ENCODE measurements at regions not wholly inside any gene's neighbourhood (a gene's known extent, or its start where the extent isn't known, plus 50 kb on each side); places are given as distances from the start of the nearest gene placed in this dataset.

DNA sequence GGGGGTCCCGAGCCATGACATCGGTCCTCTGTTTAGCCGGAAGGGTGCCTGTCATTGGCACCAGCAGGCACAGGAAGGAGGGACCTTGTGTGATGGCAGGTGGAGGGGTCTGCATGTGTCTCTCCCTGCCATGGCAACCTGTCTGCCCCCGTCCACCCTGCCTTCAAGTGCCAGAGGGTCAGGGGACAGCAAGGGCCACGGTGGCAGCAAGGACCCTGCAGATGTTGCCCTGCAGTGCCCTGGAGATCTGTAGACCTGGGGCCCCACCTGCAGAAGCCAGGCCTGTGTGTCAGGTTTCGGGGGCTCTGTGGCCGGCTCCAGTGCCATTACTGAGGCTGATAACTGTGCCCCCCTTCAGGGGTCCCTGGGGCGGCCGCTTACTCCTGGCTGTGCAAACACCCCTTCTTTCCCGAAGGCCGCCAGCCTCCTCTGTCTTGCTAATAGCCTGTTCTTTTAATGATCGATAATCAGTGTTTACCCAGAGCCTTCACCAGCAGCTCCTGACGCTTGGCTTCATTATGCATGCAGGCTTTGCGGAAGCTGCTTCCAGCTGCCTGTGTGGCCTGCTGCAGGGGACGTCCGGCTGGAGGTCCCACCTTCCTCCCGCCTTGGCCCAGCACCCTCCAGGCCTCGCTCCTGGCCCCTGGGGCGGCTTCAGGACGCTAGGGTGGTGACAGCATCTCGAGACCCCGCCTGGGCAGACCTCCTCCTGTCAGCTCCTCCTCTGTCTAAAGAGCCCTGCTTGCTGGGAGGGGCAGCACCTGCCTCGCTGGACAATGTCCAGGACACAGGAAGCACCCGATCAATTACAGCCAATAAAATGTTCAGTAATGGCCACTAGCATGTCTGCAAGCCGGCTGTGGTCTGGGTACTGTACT lies 153.0 kb downstream of the KIF26A start:
- ChIA-PET CTCF (interaction anchor here (1.2 kb wide), 1 partner anchor 14 kb away, joined by 3 read pairs; no protein-coding TSS in a partner anchor), POLR2A (no interaction called here)
- no peak for DNase-seq (ENCODE audit: extremely low spot score)
- TF ChIP-seq, protein P1, sequence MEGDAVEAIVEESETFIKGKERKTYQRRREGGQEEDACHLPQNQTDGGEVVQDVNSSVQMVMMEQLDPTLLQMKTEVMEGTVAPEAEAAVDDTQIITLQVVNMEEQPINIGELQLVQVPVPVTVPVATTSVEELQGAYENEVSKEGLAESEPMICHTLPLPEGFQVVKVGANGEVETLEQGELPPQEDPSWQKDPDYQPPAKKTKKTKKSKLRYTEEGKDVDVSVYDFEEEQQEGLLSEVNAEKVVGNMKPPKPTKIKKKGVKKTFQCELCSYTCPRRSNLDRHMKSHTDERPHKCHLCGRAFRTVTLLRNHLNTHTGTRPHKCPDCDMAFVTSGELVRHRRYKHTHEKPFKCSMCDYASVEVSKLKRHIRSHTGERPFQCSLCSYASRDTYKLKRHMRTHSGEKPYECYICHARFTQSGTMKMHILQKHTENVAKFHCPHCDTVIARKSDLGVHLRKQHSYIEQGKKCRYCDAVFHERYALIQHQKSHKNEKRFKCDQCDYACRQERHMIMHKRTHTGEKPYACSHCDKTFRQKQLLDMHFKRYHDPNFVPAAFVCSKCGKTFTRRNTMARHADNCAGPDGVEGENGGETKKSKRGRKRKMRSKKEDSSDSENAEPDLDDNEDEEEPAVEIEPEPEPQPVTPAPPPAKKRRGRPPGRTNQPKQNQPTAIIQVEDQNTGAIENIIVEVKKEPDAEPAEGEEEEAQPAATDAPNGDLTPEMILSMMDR (IDR thresholded peaks at IDR 0.05; ENCODE audit: control extremely low read depth, extremely low read depth, low read depth, missing control alignments), result no peak

DNA sequence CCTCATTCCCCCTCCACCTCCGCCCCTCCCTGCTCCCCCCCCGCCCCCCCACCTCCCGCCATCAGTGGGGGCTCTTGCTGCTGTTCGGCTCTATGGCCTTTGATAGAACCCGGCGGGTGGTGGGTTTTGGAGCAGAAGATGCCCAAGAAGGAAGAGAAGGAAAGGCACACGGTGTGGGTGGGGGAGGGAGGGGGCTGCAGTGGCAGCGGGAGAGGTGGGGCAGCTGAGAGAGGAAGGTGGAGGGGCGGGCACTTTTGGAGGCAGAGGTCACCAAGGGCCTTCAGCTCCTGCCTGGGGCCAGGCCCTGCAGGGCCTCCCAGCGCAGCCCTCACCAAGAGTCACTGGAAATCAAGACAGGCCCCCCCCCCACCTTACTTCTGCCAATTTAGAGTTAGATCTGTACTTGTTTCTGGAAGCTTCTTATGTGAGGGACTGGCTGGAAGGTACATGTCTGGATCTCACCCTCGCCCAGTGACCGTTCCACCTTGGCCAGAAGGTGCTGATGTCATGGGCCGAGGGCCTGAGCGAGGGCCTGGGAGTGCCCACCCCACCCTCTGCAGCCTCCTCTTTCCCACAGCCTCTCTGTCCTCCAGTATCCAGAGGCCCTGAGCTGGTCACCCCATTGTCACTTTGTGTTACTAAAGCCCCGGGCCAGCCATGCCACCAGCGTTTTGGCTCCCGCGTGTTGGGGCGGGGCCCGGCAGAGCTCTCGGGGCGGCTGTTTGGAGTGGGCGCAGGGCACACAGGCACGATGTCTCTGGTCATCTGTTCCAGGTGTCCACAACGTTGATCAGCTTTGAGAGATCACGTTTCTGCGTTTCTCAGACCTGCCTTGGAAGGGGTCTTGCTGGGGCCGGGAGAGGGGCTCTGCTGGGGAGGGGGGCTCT lies 153.9 kb downstream of the KIF26A start:
- CTCF ChIA-PET, result interaction anchor here (1.2 kb wide), 1 partner anchor 15 kb away, joined by 3 read pairs; no protein-coding TSS in a partner anchor
- POLR2A ChIA-PET, result no interaction called here
- TF ChIP-seq, protein P1 (IDR thresholded peaks at IDR 0.05; ENCODE audit: control extremely low read depth, extremely low read depth, low read depth, missing control alignments), result no peak
- no peak for DNase-seq (ENCODE audit: extremely low spot score)

GRCh38 chr14:104293231-104293841 lies 154.9 kb downstream of the KIF26A start:
- TF ChIP-seq, protein P1 (IDR thresholded peaks at IDR 0.05; ENCODE audit: control extremely low read depth, extremely low read depth, low read depth, missing control alignments), result no peak
- ChIA-PET CTCF (no interaction called here), POLR2A (no interaction called here)
- no peak for DNase-seq (ENCODE audit: extremely low spot score)

GRCh38 chr14:104293851-104294627 lies 155.7 kb downstream of the KIF26A start:
- TF ChIP-seq, protein P1 (IDR thresholded peaks at IDR 0.05; ENCODE audit: control extremely low read depth, extremely low read depth, low read depth, missing control alignments), result no peak
- DNase-seq (ENCODE audit: extremely low spot score), result no peak
- CTCF ChIA-PET, result no interaction called here
- POLR2A ChIA-PET, result no interaction called here

DNA sequence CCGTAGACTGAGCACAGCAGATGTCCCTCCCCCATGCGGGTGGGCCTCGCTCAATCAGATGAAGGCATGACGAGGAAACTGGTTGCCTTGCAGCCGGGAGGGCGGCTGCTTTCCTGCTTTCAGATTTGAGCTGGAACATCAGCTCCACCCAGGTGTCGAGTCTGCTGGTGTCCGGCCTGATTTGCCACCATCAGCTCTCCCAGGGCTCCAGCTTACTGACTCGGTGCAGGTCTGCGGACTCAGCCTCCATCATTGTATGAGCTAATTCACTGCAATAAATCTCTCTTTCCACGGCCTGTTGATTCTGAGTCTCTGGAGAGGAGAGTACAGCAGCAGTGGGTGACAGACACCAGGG lies 156.2 kb downstream of the KIF26A start:
- TF ChIP-seq, protein P1 (IDR thresholded peaks at IDR 0.05; ENCODE audit: control extremely low read depth, extremely low read depth, low read depth, missing control alignments), result no peak
- POLR2A ChIA-PET, result no interaction called here
- CTCF ChIA-PET, result no interaction called here

More for the DNA sequence above, 156.2 kb downstream of the KIF26A start:
- no peak for DNase-seq (ENCODE audit: extremely low spot score)
